ENCODE measurements at regions not wholly inside any gene's neighbourhood (a gene's known extent, or its start where the extent isn't known, plus 50 kb on each side); places are given as distances from the start of the nearest gene placed in this dataset.

GRCh38 chr12:84422340-84422739 is 490.3 kb downstream of the SLC6A15 start:
- TF ChIP-seq CTCF (IDR thresholded peaks at IDR 0.05; ENCODE audit: low read depth, low read length, missing control alignments), result no peak
- no peak for DNase-seq (ENCODE audit: low read depth)
- in situ Hi-C loops (cut with HindIII; ENCODE audit: low sequenced_read_pairs), result no loop called here
- H3K4me3 ChIP-seq (ENCODE audit: low read depth, low read length), result no peak overlapping the region

GRCh38 chr12:84421103-84421502 is 491.5 kb downstream of the SLC6A15 start:
- no peak for TF ChIP-seq CTCF (IDR thresholded peaks at IDR 0.05; ENCODE audit: low read depth, low read length, missing control alignments)
- in situ Hi-C loops (cut with HindIII; ENCODE audit: low sequenced_read_pairs), result no loop called here

GRCh38 chr12:84416626-84417025 is 496.0 kb downstream of the SLC6A15 start:
- no peak for TF ChIP-seq CTCF (IDR thresholded peaks at IDR 0.05; ENCODE audit: low read depth, low read length, missing control alignments)
- no peak for DNase-seq (ENCODE audit: low read depth)
- in situ Hi-C loops (cut with HindIII; ENCODE audit: low sequenced_read_pairs), result no loop called here
- no peak overlapping the region for H3K4me3 ChIP-seq (ENCODE audit: low read depth, low read length)

More at GRCh38 chr12:84421103-84421502, 491.5 kb downstream of the SLC6A15 start:
- DNase-seq (ENCODE audit: low read depth), result no peak
- no peak overlapping the region for H3K4me3 ChIP-seq (ENCODE audit: low read depth, low read length)

- H3K4me3 ChIP-seq (ENCODE audit: low read depth, low read length), result no peak overlapping the region
- TF ChIP-seq CTCF (IDR thresholded peaks at IDR 0.05; ENCODE audit: low read depth, low read length, missing control alignments), result no peak
- in situ Hi-C loops (cut with HindIII; ENCODE audit: low sequenced_read_pairs), result no loop called here
- DNase-seq (ENCODE audit: low read depth), result no peak
Measured at GRCh38 chr12:84415946-84416345, 496.7 kb downstream of the SLC6A15 start.

GRCh38 chr12:84413656-84414055 is 498.9 kb downstream of the SLC6A15 start:
- TF ChIP-seq CTCF (IDR thresholded peaks at IDR 0.05; ENCODE audit: low read depth, low read length, missing control alignments), result no peak
- H3K4me3 ChIP-seq (ENCODE audit: low read depth, low read length), result no peak overlapping the region
- in situ Hi-C loops (cut with HindIII; ENCODE audit: low sequenced_read_pairs), result no loop called here
- DNase-seq (ENCODE audit: low read depth), result no peak

- no peak for TF ChIP-seq CTCF (IDR thresholded peaks at IDR 0.05; ENCODE audit: low read depth, low read length, missing control alignments)
- no peak overlapping the region for H3K4me3 ChIP-seq (ENCODE audit: low read depth, low read length)
- DNase-seq (ENCODE audit: low read depth), result no peak
- in situ Hi-C loops (cut with HindIII; ENCODE audit: low sequenced_read_pairs), result no loop called here
Measured at GRCh38 chr12:84412226-84412625, 500.4 kb downstream of the SLC6A15 start.

- in situ Hi-C loops (cut with HindIII; ENCODE audit: low sequenced_read_pairs), result no loop called here
- no peak overlapping the region for H3K4me3 ChIP-seq (ENCODE audit: low read depth, low read length)
- no peak for TF ChIP-seq CTCF (IDR thresholded peaks at IDR 0.05; ENCODE audit: low read depth, low read length, missing control alignments)
- DNase-seq (ENCODE audit: low read depth), result no peak
Measured at GRCh38 chr12:84411031-84411430, 501.6 kb downstream of the SLC6A15 start.

Measured in astrocyte of the cerebellum (primary cell).